HG03354 (cell line): ENCODE measurements at regions not wholly inside any gene's neighbourhood (a gene's known extent, or its start where the extent isn't known, plus 50 kb on each side); places are given as distances from the start of the nearest gene placed in this dataset.
A peak's percentile ranks its signal among the peaks of the same experiment; 100 is the strongest.

Experiments used
- ATAC-seq: cut with Tn5 transposase; IDR thresholded peaks from one replicate; pipeline ENCODE4 v1.9.1; 2021; ENCODE audit warnings: mild to moderate bottlenecking; ENCODE audit not compliant: unreplicated experiment, poor library complexity, severe bottlenecking

DNA sequence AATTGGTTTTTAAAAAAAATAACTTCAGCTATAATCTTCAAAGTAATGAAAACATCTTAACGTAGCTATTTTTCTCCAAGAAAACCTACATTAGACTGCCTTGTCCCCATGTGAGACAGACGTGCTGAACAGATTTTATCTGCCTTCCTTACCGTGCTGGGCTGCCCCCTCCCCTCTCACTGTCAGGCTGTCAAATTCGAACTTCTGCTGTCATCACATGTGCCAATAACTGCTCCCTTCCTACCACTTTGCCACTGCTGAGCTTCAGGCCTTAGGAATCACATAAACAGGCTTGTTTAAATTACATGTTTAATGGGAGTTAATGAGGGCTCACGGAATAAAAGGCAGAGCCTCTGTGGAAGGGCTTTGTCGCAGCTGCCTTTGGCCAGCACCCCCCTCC is 77.0 kb upstream of the NHSL1 start:
- no peak for ATAC-seq

GRCh38 chr6:138577151-138577915 is 78.0 kb upstream of the NHSL1 start:
- ATAC-seq, result peak; percentile 59

DNA sequence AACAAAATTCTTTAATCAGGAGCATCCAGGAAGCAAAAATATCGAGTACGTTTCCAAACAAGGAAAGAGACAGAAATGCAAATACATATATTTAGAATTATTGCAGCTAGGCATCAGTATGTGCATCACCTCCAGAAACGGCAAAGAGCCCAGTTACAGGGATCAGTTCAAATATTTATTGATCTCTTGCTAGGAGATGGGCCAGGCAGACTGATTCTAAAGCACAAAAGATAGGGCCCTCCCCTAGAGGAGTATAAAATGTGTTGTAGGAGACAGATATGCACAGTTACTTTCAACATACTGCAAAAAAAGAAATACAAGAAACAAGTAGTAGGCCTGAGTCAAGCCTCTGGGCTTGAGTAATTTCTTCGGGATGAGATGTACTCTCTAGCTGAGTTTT is 80.7 kb upstream of the NHSL1 start:
- no peak for ATAC-seq

- no peak for ATAC-seq
These were observed 81.5 kb upstream of the NHSL1 start for GRCh38 chr6:138580801-138581200.

GRCh38 chr6:138582573-138582972 is 83.3 kb upstream of the NHSL1 start:
- ATAC-seq, result no peak

GRCh38 chr6:138586638-138587037 is 87.3 kb upstream of the NHSL1 start:
- ATAC-seq, result peak; percentile 57

DNA sequence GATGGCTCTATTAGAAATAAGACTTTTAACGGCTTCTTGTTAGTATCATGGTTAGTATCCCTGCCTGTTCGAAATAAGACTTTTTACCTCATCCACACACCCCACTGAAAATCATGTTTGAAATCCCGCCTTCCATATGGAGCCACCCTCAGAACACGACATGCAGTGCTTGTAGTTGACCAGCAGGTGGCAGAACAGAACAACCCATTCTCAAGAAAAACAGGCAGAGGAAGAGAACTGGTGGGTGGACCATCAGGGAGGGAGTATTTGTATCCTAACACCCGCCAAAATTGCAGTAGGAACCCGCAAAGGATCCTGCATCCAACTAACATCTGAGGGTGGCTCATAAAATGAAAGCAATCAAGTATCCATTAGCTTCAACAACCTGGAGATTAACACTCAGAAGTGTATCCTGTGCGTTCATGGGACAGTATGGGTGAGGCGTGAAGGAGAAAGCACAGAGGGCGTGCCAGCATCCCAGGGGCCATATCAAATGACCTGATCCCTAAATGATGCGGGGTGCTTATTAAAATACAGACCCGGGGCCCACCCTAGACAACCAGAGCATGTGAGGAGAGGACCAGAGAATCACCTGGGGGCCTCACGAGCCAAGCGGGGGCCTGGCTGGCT is 89.6 kb upstream of the NHSL1 start:
- ATAC-seq, result peak; percentile 15

- ATAC-seq, result peak; percentile 28
These were observed 91.8 kb upstream of the NHSL1 start for GRCh38 chr6:138590796-138591709.

GRCh38 chr6:138592749-138593123 is 93.4 kb upstream of the NHSL1 start:
- peak; percentile 69 for ATAC-seq

DNA sequence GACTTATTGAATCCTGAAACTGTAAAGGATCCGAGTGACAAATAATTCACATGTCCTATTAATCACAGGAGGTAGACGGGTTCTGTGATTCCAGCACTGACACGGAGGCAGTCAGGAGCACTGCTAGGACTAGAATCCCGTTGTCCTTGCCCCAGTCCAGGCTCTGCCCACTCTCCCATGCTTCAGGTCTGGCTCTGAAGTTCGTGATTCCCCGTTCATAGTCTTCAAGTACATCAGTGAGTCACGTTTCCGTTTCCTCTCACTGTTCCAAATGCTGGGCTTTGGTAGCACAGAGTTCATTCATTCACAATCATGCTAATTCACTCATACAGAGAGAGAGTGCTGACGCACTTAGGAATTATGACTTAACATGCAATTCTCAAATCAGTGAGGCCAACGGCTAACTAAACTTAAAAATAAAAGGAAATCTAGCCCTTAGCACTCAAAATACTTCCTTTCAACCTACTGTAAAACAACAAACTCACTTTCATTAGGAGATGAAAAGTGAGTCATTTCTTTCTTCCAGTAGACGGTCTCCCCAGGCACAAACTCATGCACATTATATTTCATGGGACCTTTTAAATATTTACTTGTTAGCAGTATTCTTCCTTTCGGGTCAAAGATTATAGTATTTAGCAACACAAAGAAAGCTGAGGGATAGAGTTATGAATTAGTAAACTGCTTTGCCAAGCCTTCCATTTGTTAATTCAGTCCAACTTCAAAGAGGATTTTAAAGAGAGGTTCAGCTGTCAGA is 94.0 kb upstream of the NHSL1 start:
- ATAC-seq, result peak; percentile 77

GRCh38 chr6:138593909-138594757 is 94.8 kb upstream of the NHSL1 start:
- no peak for ATAC-seq

GRCh38 chr6:138594758-138595140 is 95.5 kb upstream of the NHSL1 start:
- no peak for ATAC-seq

GRCh38 chr6:138596126-138596525 is 96.8 kb upstream of the NHSL1 start:
- ATAC-seq, result no peak

DNA sequence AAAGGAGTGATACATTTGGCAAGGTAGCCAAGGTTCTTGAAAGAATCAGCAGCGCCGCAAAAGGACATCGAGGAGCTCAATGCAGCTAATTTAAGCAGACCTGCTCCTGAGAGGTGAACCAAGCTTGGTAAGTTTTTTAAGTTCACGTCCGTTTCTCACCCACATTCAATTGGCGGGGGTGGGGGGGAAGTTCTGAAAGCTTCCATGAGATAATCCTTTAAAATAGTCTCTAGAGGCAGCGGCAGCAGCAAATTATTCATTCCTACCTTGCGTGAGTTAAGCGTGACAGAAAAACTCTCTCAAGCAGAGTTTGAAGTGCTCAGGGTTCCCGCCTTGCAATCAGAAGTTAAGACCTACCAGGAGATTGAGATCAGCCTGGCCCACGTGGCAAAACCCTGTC is 97.3 kb upstream of the NHSL1 start:
- ATAC-seq, result no peak

- no peak for ATAC-seq
These were observed 98.0 kb upstream of the NHSL1 start for GRCh38 chr6:138597336-138597735.

DNA sequence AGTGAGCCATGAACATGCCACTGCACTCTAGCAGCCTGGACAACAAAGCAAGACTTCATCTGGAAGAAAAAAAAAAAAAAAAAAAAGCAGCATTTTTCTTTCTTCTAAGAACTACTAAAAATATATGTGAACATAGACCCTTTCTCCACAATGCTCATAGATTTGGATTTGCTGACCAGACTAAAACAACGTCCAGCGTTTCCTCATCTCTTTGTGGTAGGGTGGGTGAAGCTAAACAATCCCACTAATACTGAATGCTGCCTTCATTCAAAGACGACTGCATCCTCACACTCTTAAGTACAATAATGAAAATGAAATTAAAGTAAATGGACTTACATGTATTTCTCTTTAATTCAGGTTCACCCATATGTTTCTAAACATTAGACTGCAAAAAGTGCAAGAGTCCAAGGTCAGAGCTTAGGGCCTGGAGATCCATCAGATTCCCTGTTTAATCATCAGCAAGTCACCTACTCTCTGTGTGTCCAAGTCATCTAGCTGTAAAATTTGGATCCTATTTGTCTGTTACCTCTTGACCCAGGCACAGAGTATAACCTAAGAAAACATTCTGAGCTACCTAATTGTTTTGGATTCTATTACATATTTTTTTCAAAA is 99.4 kb upstream of the NHSL1 start:
- ATAC-seq, result no peak

DNA sequence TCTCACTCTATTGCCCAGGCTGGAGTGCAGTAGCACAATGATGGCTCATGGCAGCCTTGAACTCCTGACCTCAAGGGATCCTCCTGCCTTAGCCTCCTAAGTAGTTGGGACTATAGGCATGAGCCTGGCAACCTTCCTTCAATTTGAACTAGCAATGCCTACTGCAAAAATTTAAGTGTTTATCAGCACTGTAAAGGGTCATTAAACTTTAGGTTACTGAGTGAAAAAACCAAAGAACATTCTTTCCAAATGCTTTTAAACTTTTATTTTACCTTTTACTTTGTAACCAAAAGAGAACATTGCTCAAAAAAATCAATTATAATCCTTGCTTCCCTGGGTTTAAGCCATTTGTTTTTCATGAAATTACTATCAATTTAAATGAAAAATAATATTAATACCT is 101.0 kb upstream of the NHSL1 start:
- ATAC-seq, result no peak

DNA sequence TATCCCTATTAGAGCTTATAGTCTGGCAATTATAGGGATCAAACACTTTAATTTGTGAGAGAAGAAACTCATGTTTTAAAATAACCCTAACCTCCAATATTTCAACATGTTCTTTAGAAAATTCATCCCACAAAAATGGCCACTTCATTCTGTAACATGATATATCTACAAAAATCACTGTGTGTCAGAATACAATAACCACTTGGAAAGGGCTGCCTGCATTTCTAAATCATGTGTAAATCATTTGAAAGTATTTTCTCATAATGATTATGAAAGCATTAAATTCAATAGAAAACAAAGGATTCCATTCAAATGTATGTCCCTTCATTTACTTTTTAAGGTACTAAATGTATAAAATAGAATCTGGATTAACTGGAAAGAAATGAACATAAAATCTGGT is 101.4 kb upstream of the NHSL1 start:
- no peak for ATAC-seq

GRCh38 chr6:138601128-138601527 is 101.8 kb upstream of the NHSL1 start:
- no peak for ATAC-seq
